ENCODE measurements at regions not wholly inside any gene's neighbourhood (a gene's known extent, or its start where the extent isn't known, plus 50 kb on each side); places are given as distances from the start of the nearest gene placed in this dataset.

GRCh38 chr9:603126-603525, 238.4 kb upstream of the DMRT1 start:
- TF ChIP-seq EGR1 (IDR thresholded peaks at IDR 0.05) (no peak), TEAD4 (IDR thresholded peaks at IDR 0.05) (no peak), TCF12 (IDR thresholded peaks at IDR 0.05; ENCODE audit: low read depth) (no peak), MAX (IDR thresholded peaks at IDR 0.05) (no peak), CEBPB (IDR thresholded peaks at IDR 0.05) (no peak), EP300 (IDR thresholded peaks at IDR 0.05; ENCODE audit: borderline replicate concordance) (no peak), TAF1 (IDR thresholded peaks at IDR 0.05; ENCODE audit: low read depth) (no peak), CREB1 (IDR thresholded peaks at IDR 0.05; ENCODE audit: low read depth) (no peak), FOXM1 (IDR thresholded peaks at IDR 0.05; ENCODE audit: borderline replicate concordance, low read depth) (no peak), NFIC (IDR thresholded peaks at IDR 0.05) (no peak), RAD21 (IDR thresholded peaks at IDR 0.05; ENCODE audit: low read depth) (no peak), REST (IDR thresholded peaks at IDR 0.05; ENCODE audit: low read depth) (no peak), ZBTB7A (IDR thresholded peaks at IDR 0.05; ENCODE audit: low read depth) (no peak), YY1 (IDR thresholded peaks at IDR 0.05; ENCODE audit: low read depth) (no peak)
- TF ChIP-seq, protein P1, sequence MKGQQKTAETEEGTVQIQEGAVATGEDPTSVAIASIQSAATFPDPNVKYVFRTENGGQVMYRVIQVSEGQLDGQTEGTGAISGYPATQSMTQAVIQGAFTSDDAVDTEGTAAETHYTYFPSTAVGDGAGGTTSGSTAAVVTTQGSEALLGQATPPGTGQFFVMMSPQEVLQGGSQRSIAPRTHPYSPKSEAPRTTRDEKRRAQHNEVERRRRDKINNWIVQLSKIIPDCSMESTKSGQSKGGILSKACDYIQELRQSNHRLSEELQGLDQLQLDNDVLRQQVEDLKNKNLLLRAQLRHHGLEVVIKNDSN (IDR thresholded peaks at IDR 0.05), result no peak

GRCh38 chr9:607417-607816, 234.1 kb upstream of the DMRT1 start:
- TF ChIP-seq RAD21 (IDR thresholded peaks at IDR 0.05; ENCODE audit: low read depth), result no peak
- TF ChIP-seq, protein P1 (IDR thresholded peaks at IDR 0.05), result no peak
- TF ChIP-seq TEAD4 (IDR thresholded peaks at IDR 0.05), result no peak

DNA sequence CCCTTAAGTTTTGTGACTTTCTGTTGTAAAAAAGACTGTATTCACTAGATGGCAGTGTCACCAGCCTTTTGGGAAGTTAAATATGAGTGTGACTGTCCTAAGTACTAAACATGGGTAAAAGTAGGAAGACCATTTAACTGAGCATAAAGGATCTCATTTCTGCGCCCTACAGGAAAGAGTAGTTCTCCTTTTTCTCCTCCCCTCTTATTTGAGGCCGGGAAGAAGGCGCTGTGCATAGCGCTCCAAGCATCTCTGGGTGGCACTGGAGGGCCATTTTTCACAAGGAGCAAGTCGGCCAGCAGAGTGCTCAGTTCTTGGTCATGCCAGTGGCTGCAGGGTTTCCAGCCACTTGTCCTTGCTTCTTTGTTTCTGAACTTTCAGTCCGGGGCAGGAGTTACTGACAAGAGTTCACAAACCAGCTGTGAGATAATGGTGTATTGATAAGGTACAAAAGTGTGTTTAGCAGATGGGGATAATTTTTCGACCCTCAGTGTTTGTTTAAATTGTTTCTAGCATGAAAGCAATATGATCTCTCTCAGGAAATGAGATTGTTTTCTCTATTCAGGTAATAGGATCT, 227.6 kb upstream of the DMRT1 start:
- TF ChIP-seq EGR1 (IDR thresholded peaks at IDR 0.05), result no peak
- TF ChIP-seq RAD21 (IDR thresholded peaks at IDR 0.05; ENCODE audit: low read depth), result peak; percentile 66

DNA sequence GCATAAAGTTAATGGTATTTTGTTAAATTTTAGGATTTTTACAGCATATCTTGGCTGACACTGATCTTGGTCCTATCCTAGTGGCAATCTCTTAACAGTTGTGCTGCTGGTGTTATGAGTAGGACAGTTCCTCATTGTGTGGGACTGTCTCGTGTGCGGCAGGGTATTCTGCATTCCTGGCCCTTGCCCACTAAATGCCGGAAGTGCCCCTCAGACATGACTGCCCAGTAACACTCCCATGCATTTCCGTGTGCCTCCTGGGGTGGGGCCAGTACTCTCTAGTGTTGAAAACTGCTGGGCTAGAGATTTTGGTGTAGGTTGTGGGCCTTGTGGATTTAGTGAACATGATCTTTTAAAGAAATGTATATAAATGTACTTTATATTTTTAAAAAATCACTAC, 227.1 kb upstream of the DMRT1 start:
- TF ChIP-seq EP300 (IDR thresholded peaks at IDR 0.05; ENCODE audit: borderline replicate concordance) (no peak), TAF1 (IDR thresholded peaks at IDR 0.05; ENCODE audit: low read depth) (no peak), FOXM1 (IDR thresholded peaks at IDR 0.05; ENCODE audit: borderline replicate concordance, low read depth) (no peak), ZBTB7A (IDR thresholded peaks at IDR 0.05; ENCODE audit: low read depth) (no peak), MAX (IDR thresholded peaks at IDR 0.05) (no peak), REST (IDR thresholded peaks at IDR 0.05; ENCODE audit: low read depth) (no peak), CEBPB (IDR thresholded peaks at IDR 0.05) (no peak), NFIC (IDR thresholded peaks at IDR 0.05) (no peak), TEAD4 (IDR thresholded peaks at IDR 0.05) (no peak), CREB1 (IDR thresholded peaks at IDR 0.05; ENCODE audit: low read depth) (no peak), TCF12 (IDR thresholded peaks at IDR 0.05; ENCODE audit: low read depth) (no peak), EGR1 (IDR thresholded peaks at IDR 0.05) (no peak)
- TF ChIP-seq, protein P1 (IDR thresholded peaks at IDR 0.05), result no peak

DNA sequence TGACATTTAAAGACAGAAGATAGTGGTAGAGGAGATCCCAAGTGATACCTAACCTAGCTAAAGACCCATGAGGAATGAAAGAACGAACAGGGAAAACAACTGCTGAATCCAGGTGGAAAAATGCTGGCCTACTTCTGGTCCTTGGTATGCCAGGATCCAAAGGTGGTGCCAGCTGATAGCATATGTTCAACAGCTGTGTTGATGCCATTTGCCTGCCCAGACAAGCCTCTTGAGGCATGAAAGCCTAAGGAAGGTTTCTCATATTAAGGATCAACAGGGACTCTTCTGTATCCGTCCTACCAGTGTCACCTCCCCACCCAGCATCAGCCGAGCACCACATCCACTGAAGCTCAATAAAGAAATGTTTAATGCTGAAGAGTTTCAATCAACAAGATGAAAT, 225.7 kb upstream of the DMRT1 start:
- TF ChIP-seq EGR1 (IDR thresholded peaks at IDR 0.05) (no peak), RAD21 (IDR thresholded peaks at IDR 0.05; ENCODE audit: low read depth) (no peak), ZBTB7A (IDR thresholded peaks at IDR 0.05; ENCODE audit: low read depth) (no peak), CREB1 (IDR thresholded peaks at IDR 0.05; ENCODE audit: low read depth) (no peak), YY1 (IDR thresholded peaks at IDR 0.05; ENCODE audit: low read depth) (no peak), EP300 (IDR thresholded peaks at IDR 0.05; ENCODE audit: borderline replicate concordance) (no peak), TAF1 (IDR thresholded peaks at IDR 0.05; ENCODE audit: low read depth) (no peak), FOXM1 (IDR thresholded peaks at IDR 0.05; ENCODE audit: borderline replicate concordance, low read depth) (no peak), NFIC (IDR thresholded peaks at IDR 0.05) (no peak), TEAD4 (IDR thresholded peaks at IDR 0.05) (no peak), REST (IDR thresholded peaks at IDR 0.05; ENCODE audit: low read depth) (no peak)
- TF ChIP-seq, protein P1 (IDR thresholded peaks at IDR 0.05), result no peak
